Cerebellar cortex (tissue), 1 donor: ENCODE measurements at regions not wholly inside any gene's neighbourhood (a gene's known extent, or its start where the extent isn't known, plus 50 kb on each side); places are given as distances from the start of the nearest gene placed in this dataset.
"Not testable (repeated sequence)": the region's sequence is repeated elsewhere in the genome, so short reads cannot be mapped to it uniquely, and the experiment has no call there.

Source experiments
- DNase-seq: peaks from one replicate; pipeline ENCODE4 v3.0.0-alpha.2; 2015; ENCODE audit warnings: low spot score

GRCh38 chr20:17891131-17891530, 77.5 kb downstream of the SNX5 start:
- not testable (repeated sequence) for DNase-seq

- no peak for DNase-seq
Measured at GRCh38 chr20:17890330-17890729, 78.3 kb downstream of the SNX5 start.

GRCh38 chr20:17889226-17889625, 79.4 kb downstream of the SNX5 start:
- no peak for DNase-seq

GRCh38 chr20:17888044-17888443, 80.5 kb downstream of the SNX5 start:
- no peak for DNase-seq

GRCh38 chr20:17887331-17888030, 81.1 kb downstream of the SNX5 start:
- DNase-seq, result no peak

GRCh38 chr20:17885544-17885943, 83.0 kb downstream of the SNX5 start:
- DNase-seq, result no peak

- DNase-seq, result no peak
Measured at GRCh38 chr20:17885076-17885475, 83.5 kb downstream of the SNX5 start.

- no peak for DNase-seq
Measured at GRCh38 chr20:17884307-17885003, 84.1 kb downstream of the SNX5 start.

- DNase-seq, result no peak
Measured at GRCh38 chr20:17883592-17884306, 84.8 kb downstream of the SNX5 start.

- no peak for DNase-seq
Measured at GRCh38 chr20:17882834-17883591, 85.6 kb downstream of the SNX5 start.

GRCh38 chr20:17882065-17882833, 86.3 kb downstream of the SNX5 start:
- DNase-seq, result no peak

- no peak for DNase-seq
Measured at GRCh38 chr20:17881741-17882064, 86.9 kb downstream of the SNX5 start.

- DNase-seq, result no peak
Measured at GRCh38 chr20:17878912-17879602, 89.5 kb downstream of the SNX5 start.

GRCh38 chr20:17878069-17878911, 90.3 kb downstream of the SNX5 start:
- no peak for DNase-seq

- no peak for DNase-seq
Measured at GRCh38 chr20:17875981-17876385, 92.6 kb downstream of the SNX5 start.

- no peak for DNase-seq
Measured at GRCh38 chr20:17875106-17875980, 93.3 kb downstream of the SNX5 start.

- DNase-seq, result no peak
Measured at GRCh38 chr20:17874271-17875105, 94.1 kb downstream of the SNX5 start.
